Cardiac muscle cell (in vitro differentiated cells and primary cell): ENCODE measurements at regions not wholly inside any gene's neighbourhood (a gene's known extent, or its start where the extent isn't known, plus 50 kb on each side); places are given as distances from the start of the nearest gene placed in this dataset.
"Not testable (repeated sequence)": the region's sequence is repeated elsewhere in the genome, so short reads cannot be mapped to it uniquely, and the experiment has no call there.

Experiments
- DNase-seq, 2 donors: peaks; one replicate each; pipeline versions ENCODE4 v3.0.0 to v3.0.0-alpha.2; 2010 to 2017; ENCODE audit warnings: low read depth in 1 of 2, low spot score in 1 of 2
- H3K27ac ChIP-seq: fragments of 200-600 bp; sonication (generic); 2 replicates; pipeline ENCODE4 v1.5.1; 2016
- H3K27me3 ChIP-seq: fragments of 200-600 bp; sonication (generic); 2 replicates; pipeline ENCODE4 v1.6.0; 2016; ENCODE audit warnings: control low read depth
- H3K36me3 ChIP-seq: fragments of 200-600 bp; sonication (generic); 2 replicates; pipeline ENCODE4 v1.5.1; 2016; ENCODE audit warnings: control low read depth
- H3K4me1 ChIP-seq: fragments of 200-600 bp; sonication (generic); 2 replicates; pipeline ENCODE4 v1.8.1; 2017; ENCODE audit warnings: low read depth, mild to moderate bottlenecking, mixed run types
- H3K4me3 ChIP-seq: fragments of 200-600 bp; sonication (generic); 2 replicates; pipeline ENCODE4 v1.5.1; 2016; ENCODE audit warnings: mild to moderate bottlenecking
- H3K9me3 ChIP-seq: fragments of 200-600 bp; sonication (generic); 2 replicates; pipeline ENCODE4 v1.5.1; 2017; ENCODE audit warnings: low read depth, mild to moderate bottlenecking, control low read depth
- CTCF ChIP-seq: IDR thresholded peaks from 2 replicates; pipeline ENCODE4 v1.5.1; 2012; ENCODE audit warnings: low read depth, mild to moderate bottlenecking, low read length

GRCh38 chr2:16102358-16102975 lies 162.1 kb downstream of the MYCN start:
- DNase-seq = no peak
- no peak for TF ChIP-seq CTCF
- Histone ChIP-seq H3K36me3 (no peaks in the 10 kb centered on the region), H3K4me1 (peaks cover 20% of the 10 kb centered on the region), H3K27me3 (no peaks in the 10 kb centered on the region), H3K9me3 (no peaks in the 10 kb centered on the region), H3K4me3 (no peak overlapping the region), H3K27ac (no peak overlapping the region)

- no peak for DNase-seq
- H3K4me1 ChIP-seq = peaks cover 20% of the 10 kb centered on the region
- H3K27me3 ChIP-seq = no peaks in the 10 kb centered on the region
- TF ChIP-seq CTCF = no peak
- H3K36me3 ChIP-seq = no peaks in the 10 kb centered on the region
- no peaks in the 10 kb centered on the region for H3K9me3 ChIP-seq
- no peak overlapping the region for H3K4me3 ChIP-seq
- no peak overlapping the region for H3K27ac ChIP-seq
Measured at GRCh38 chr2:16101196-16101595, 160.8 kb downstream of the MYCN start.

- H3K36me3 ChIP-seq = no peaks in the 10 kb centered on the region
- no peak for DNase-seq
- no peaks in the 10 kb centered on the region for H3K9me3 ChIP-seq
- H3K27me3 ChIP-seq = no peaks in the 10 kb centered on the region
- no peak overlapping the region for H3K4me3 ChIP-seq
- peaks cover 12% of the 10 kb centered on the region for H3K4me1 ChIP-seq
- TF ChIP-seq CTCF = no peak
- H3K27ac ChIP-seq = no peak overlapping the region
Measured at GRCh38 chr2:16100006-16100405, 159.7 kb downstream of the MYCN start.

GRCh38 chr2:16099326-16099725 lies 159.0 kb downstream of the MYCN start:
- no peaks in the 10 kb centered on the region for H3K36me3 ChIP-seq
- peaks cover 7% of the 10 kb centered on the region for H3K4me1 ChIP-seq
- no peak overlapping the region for H3K4me3 ChIP-seq
- H3K9me3 ChIP-seq = no peaks in the 10 kb centered on the region
- no peak overlapping the region for H3K27ac ChIP-seq
- DNase-seq = no peak
- TF ChIP-seq CTCF = no peak
- H3K27me3 ChIP-seq = no peaks in the 10 kb centered on the region

GRCh38 chr2:16096962-16097361 lies 156.6 kb downstream of the MYCN start:
- no peak for DNase-seq
- Histone ChIP-seq H3K4me3 (no peak overlapping the region), H3K27ac (no peak overlapping the region), H3K36me3 (no peaks in the 10 kb centered on the region), H3K9me3 (no peaks in the 10 kb centered on the region), H3K27me3 (no peaks in the 10 kb centered on the region), H3K4me1 (no peaks in the 10 kb centered on the region)
- no peak for TF ChIP-seq CTCF

- not testable (repeated sequence) for H3K36me3 ChIP-seq, H3K27me3 ChIP-seq, DNase-seq, H3K9me3 ChIP-seq, H3K27ac ChIP-seq, H3K4me1 ChIP-seq, H3K4me3 ChIP-seq
Measured at GRCh38 chr2:16095483-16095882, 155.1 kb downstream of the MYCN start.
